ENCODE measurements at regions not wholly inside any gene's neighbourhood (a gene's known extent, or its start where the extent isn't known, plus 50 kb on each side); places are given as distances from the start of the nearest gene placed in this dataset.

GRCh38 chr1:88204111-88204510, 480.0 kb upstream of the PKN2 start:
- TF ChIP-seq CTCF (conservative IDR thresholded peaks at IDR 0.05 in 1 of 2, IDR thresholded peaks at IDR 0.05 in 1 of 2; ENCODE audit: extremely low read depth in 1 of 2, insufficient read depth in 1 of 2, low read depth in 1 of 2, low read length in 2 of 2): no peak
- TF ChIP-seq EZH2 (IDR thresholded peaks at IDR 0.05; ENCODE audit: borderline replicate concordance, low read length): no peak
